HG02623 (cell line): ENCODE measurements at regions not wholly inside any gene's neighbourhood (a gene's known extent, or its start where the extent isn't known, plus 50 kb on each side); places are given as distances from the start of the nearest gene placed in this dataset.
A peak's percentile ranks its signal among the peaks of the same experiment; 100 is the strongest.

Experiments used
- ATAC-seq: cut with Tn5 transposase; IDR thresholded peaks from one replicate; pipeline ENCODE4 v1.9.1; 2021; ENCODE audit warnings: moderate library complexity; ENCODE audit not compliant: unreplicated experiment

GRCh38 chr5:10876006-10876744 is 115.1 kb upstream of the DAP start:
- ATAC-seq: no peak

DNA sequence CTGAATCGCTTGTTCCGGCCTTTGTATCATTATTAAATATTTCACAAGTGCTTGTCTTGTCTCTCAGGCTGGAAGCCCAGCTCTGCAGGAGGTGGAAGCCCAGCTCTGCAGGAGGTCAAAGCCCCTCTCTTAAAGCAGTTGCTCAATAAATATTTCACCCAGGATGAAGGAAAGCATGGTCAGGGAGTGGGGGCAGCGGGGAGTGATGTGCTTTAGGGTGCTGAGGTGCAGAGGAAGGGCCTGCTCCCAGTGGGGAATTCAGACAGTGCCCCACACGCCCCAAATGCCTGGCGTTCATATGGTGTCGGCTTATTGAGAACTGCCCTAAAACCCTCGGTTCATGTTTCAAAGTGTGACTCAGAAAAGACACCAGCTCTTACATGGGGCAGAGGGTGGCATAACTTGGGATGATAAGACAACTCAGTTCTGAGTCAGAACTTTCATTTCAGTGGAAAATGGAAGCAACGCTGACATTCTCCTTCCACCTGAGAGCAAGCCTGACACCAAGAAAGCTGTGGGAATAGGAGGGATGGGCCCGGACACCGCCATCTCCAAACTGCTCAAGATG is 114.3 kb upstream of the DAP start:
- ATAC-seq: no peak

DNA sequence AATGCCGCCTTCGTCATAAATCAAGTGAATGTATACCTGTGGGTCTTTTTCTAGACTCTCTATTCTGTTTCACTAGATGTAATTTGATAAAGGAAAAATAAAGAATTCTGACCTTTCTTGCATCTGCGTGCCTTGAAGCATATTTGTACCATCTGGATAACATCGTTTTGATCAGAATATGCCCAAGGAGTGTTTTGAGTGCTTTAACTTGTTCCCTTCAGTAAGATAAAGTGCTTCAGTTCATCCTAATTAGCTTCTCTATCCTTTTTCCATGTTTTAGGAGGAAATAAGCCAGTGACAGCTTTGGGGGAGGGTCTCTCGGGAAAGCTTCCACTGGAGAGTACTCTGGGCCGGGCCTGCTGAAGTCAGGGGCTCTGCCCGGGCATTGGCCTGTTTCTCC is 113.5 kb upstream of the DAP start:
- ATAC-seq: no peak

DNA sequence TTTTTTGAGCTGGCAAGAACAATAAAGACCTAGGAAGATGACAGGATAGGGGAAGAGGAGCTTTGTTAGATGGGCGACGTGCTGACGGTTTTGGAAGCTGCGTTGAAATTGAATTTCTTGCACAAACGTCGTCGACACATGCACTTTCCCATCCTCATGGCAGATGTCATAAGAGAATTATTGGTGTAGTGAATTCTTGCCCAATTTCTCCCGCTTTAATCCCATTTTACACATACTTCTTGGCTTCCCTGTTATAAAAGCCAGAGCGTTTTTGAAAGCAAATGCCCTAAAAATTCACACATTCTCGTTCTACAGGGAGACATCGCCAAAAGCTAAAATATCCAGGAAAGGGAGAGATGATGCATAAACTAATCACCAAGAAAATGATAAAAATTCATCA is 109.8 kb upstream of the DAP start:
- no peak for ATAC-seq

DNA sequence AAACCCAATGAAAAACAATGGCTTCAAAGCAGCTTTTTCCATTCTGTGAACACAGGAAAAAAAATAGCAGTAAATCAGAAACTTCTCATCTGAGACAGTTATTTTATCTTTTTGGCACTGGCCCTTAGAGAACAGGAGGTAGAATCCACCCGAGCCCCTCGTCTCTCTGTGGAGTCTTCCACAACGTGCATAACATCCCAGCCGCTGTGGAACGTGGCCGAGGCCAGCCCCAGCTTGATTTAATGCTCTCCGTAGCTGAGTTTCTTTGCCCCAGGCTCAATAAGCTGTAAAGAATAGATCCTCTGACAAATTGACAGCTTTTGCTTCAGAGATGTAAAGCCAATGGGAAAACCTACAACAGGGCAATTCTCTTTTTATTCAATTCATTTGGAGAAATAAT is 107.9 kb upstream of the DAP start:
- ATAC-seq: no peak

- ATAC-seq: no peak
Observed at GRCh38 chr5:10867389-10868303, 106.6 kb upstream of the DAP start.

- no peak for ATAC-seq
Observed at GRCh38 chr5:10866913-10867312, 105.9 kb upstream of the DAP start.

GRCh38 chr5:10863763-10864383 is 102.8 kb upstream of the DAP start:
- ATAC-seq: peak; percentile 82

DNA sequence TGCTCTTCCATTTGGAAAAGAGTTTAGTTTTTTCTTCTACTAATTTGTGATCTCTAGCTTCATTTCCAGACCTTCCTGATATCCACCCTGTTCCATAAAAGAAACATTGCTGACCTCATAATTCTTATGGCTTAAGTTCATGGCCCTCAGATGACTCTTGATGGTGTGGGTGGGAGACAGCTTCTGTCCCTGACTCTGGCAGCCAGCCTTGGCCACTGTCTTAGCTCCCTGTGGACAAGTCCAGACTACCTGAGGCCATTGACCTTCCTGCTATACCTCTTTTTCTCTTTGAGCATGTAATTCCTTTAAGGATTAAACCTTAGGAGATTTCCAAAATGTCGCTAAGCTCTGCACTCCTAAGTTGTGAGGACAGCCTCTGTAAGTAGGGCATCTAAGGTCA is 101.1 kb upstream of the DAP start:
- ATAC-seq: no peak

DNA sequence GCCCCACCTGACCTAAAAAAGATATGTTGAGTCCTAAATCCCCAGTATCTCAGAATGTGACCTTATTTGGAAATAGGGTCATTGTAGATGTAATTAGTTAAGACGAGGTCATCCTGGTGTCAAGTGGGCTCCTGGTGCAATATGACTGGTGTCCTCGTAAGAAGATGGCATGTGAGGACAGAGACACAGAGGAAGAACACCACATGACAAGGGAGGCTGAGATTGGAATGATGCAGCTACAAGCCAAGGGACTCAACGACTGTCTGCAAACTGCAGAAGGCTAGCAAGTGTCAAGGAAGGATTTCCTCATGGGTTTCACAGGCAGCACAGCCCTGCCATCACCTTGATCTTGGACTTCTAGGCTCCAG is 100.4 kb upstream of the DAP start:
- ATAC-seq: no peak

- no peak for ATAC-seq
Observed at GRCh38 chr5:10860645-10861422, 99.8 kb upstream of the DAP start.

- ATAC-seq: no peak
Observed at GRCh38 chr5:10860196-10860543, 99.1 kb upstream of the DAP start.

DNA sequence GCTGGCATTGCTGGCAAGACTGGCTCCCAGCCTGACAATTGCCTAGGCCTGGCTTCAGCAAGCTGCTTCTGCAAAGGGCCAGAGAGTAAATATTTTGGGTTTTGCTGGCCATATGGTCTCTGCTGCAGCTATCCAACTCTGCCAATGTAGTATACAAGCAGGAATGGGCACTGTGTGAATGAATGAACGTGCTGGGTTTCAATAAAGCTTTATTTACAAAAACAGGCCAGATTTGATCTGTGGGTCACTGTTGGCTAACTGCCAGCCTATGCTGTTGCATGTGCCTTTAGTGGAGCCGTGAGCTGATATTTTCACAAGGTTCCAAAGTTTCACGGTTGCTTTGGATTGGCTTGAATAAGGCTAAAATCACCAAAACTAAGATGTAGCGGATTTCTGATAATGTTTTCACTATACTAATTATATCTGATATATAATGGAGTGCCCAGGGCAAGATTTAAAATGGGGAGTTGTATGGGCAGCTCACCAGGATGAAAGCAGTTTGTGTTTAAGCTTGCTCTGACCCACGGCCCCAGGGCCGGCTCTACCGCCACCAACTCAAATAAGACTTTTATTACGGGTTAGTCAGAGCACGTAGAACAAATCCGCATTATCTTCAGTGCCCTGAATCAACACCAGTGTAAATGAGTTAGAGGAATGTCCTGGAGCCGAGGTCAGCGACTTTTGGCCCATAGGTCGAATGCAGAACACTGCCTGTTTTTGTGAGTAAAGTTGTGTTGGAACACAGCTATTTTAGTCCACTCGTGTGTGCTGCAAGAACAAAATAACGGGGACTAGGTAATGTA is 98.6 kb upstream of the DAP start:
- ATAC-seq: no peak

GRCh38 chr5:10858945-10859344 is 97.9 kb upstream of the DAP start:
- ATAC-seq: no peak

DNA sequence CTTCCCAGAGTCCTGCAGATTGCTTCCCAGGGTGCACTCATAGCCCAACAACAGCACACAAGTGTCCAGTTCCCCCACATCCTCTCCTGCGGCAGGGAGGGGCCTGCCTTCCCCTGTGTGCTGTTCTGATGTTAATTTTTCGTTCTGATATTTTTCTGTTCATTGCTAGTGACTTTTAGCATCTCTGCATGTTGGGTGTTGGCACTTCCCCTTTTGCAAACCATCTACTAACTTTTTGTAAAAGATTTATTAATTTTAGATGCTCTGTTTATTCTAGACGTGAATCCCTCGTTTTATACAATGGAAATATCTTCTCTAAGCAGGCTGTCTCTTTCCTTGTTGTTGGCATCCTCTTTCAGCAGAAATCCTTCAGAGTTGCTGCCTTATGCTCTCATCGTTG is 97.3 kb upstream of the DAP start:
- ATAC-seq: no peak

DNA sequence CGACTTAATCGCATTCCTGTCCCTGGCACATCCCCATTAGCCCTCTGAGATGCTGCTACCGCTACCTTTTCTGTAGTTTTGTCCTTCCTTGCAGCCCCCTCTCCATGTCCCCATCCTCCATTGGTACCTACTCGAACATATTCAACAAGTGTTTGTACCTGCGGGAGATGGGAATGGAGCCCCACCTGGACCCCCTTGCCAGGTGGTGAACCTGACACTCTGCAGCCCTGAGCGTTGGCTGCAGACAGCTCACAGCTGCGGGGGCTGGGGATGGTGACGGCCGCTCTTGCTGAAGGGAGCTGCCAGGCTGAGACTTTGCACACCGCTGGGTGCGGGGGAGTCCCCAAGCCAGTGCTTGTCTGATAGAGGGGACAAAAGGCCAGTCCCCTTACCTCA is 96.3 kb upstream of the DAP start:
- no peak for ATAC-seq

GRCh38 chr5:10856683-10857337 is 95.8 kb upstream of the DAP start:
- ATAC-seq: no peak

- ATAC-seq: no peak
Observed at GRCh38 chr5:10856071-10856470, 95.0 kb upstream of the DAP start.

DNA sequence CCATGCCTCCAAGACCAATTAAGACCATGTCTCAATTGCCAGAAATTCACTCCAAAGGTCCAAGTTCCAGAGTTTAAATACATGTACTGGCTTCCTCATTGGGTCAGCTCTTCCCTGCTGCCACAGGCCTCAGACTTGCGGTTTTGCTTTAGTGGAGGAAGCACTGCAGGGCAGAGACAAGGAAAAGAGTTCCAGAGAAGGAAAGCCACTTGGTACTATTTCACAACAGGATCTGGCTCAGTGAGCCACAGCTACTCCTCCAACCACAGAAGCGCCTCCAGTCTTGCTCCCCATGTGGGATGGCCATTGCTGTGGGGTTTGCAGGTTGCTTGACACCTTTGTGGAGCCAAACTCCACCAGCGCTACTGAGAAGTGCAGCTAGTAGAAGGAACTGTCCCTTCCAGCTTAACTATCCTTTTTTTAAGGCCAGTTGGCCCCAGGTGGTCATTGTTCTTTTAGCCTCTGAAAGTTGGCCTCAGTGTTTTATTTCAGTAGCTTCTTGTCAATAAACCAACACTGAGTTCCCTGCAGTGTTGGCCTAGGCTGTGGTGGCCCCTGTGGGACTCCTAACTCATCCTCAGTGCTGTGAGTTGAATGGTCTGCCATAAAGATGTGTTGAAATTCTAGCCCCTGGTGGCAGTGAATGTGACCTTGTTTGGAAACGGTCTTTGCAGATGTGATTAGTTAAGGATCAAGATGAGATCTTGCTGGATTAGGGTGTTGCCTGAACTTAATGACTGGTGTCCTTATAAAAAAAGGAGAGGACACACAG is 93.7 kb upstream of the DAP start:
- no peak for ATAC-seq
